GM19239 (cell line): ENCODE measurements at regions not wholly inside any gene's neighbourhood (a gene's known extent, or its start where the extent isn't known, plus 50 kb on each side); places are given as distances from the start of the nearest gene placed in this dataset.
"Not testable (repeated sequence)": the region's sequence is repeated elsewhere in the genome, so short reads cannot be mapped to it uniquely, and the experiment has no call there.

Source experiments
- DNase-seq: peaks from one replicate; pipeline ENCODE4 v3.0.0; 2011; ENCODE audit warnings: low spot score; ENCODE audit not compliant: insufficient read length
- FAIRE-seq: peaks from 2 replicates; lab custom pipeline; 2011; peaks lifted over from hg19 to GRCh38; lab: Jason Lieb, UNC

- no peak for DNase-seq
- no peak for FAIRE-seq
Observed at GRCh38 chr3:191518861-191519260, 57.9 kb downstream of the PYDC2 start.

- DNase-seq (no peak), FAIRE-seq (no peak)
Observed at GRCh38 chr3:191521055-191521454, 60.1 kb downstream of the PYDC2 start.

- FAIRE-seq (no peak), DNase-seq (no peak)
Observed at GRCh38 chr3:191523148-191523547, 62.2 kb downstream of the PYDC2 start.

GRCh38 chr3:191528589-191528988 lies 67.6 kb downstream of the PYDC2 start:
- no peak for DNase-seq
- no peak for FAIRE-seq

GRCh38 chr3:191529992-191530391 lies 69.0 kb downstream of the PYDC2 start:
- FAIRE-seq, result no peak
- no peak for DNase-seq

GRCh38 chr3:191531434-191531972 lies 70.5 kb downstream of the PYDC2 start:
- no peak for FAIRE-seq

GRCh38 chr3:191543018-191543417 lies 82.1 kb downstream of the PYDC2 start:
- DNase-seq (no peak), FAIRE-seq (no peak)

More at GRCh38 chr3:191531434-191531972, 70.5 kb downstream of the PYDC2 start:
- no peak for DNase-seq

GRCh38 chr3:191543897-191544296 lies 82.9 kb downstream of the PYDC2 start:
- FAIRE-seq (no peak), DNase-seq (no peak)

- DNase-seq (no peak), FAIRE-seq (no peak)
Observed at GRCh38 chr3:191549357-191549756, 88.4 kb downstream of the PYDC2 start.

- DNase-seq (no peak), FAIRE-seq (no peak)
Observed at GRCh38 chr3:191555037-191555436, 94.1 kb downstream of the PYDC2 start.

- no peak for DNase-seq
- FAIRE-seq, result no peak
Observed at GRCh38 chr3:191557322-191557721, 96.4 kb downstream of the PYDC2 start.

- FAIRE-seq (no peak), DNase-seq (no peak)
Observed at GRCh38 chr3:191563722-191564121, 102.8 kb downstream of the PYDC2 start.

- FAIRE-seq, result no peak
- DNase-seq, result no peak
Observed at GRCh38 chr3:191566469-191566868, 105.5 kb downstream of the PYDC2 start.

- DNase-seq (no peak), FAIRE-seq (no peak)
Observed at GRCh38 chr3:191568206-191568605, 107.2 kb downstream of the PYDC2 start.

- FAIRE-seq (no peak), DNase-seq (no peak)
Observed at GRCh38 chr3:191592105-191592504, 131.1 kb downstream of the PYDC2 start.

- FAIRE-seq, result no peak
- no peak for DNase-seq
Observed at GRCh38 chr3:191593486-191593885, 132.5 kb downstream of the PYDC2 start.

- not testable (repeated sequence) for FAIRE-seq, DNase-seq
Observed at GRCh38 chr3:191615511-191615910, 154.5 kb downstream of the PYDC2 start.

- DNase-seq (no peak), FAIRE-seq (no peak)
Observed at GRCh38 chr3:191624299-191624698, 163.3 kb downstream of the PYDC2 start.

- DNase-seq (no peak), FAIRE-seq (no peak)
Observed at GRCh38 chr3:191627064-191627463, 166.1 kb downstream of the PYDC2 start.

GRCh38 chr3:191628571-191628970 lies 167.6 kb downstream of the PYDC2 start:
- no peak for FAIRE-seq
- DNase-seq, result no peak

GRCh38 chr3:191631496-191631895 lies 170.5 kb downstream of the PYDC2 start:
- FAIRE-seq (no peak), DNase-seq (no peak)

- DNase-seq (no peak), FAIRE-seq (no peak)
Observed at GRCh38 chr3:191634902-191635301, 173.9 kb downstream of the PYDC2 start.

- FAIRE-seq (no peak), DNase-seq (no peak)
Observed at GRCh38 chr3:191637611-191638010, 176.6 kb downstream of the PYDC2 start.
